MCF 10A (cell line): ENCODE measurements at regions not wholly inside any gene's neighbourhood (a gene's known extent, or its start where the extent isn't known, plus 50 kb on each side); places are given as distances from the start of the nearest gene placed in this dataset.

Experiments used
- BruUV-seq: library from RNA; stranded (reverse); fragments of 400-500 nt; replicated peaks from 2 replicates; lab custom pipeline; 2021; lab: Mats Ljungman, UMichigan
- CTCF ChIA-PET: fragments of 300-600 bp; sonication (Branson Sonifier 250); formaldehyde crosslinking; extraction: SDS; loops from one replicate; lab custom pipeline; 2021; ENCODE audit warnings: antibody characterized with exemption, inconsistent platforms; lab: Yijun Ruan, JAX
- POLR2A ChIA-PET: fragments of 300-600, 350-650 bp; sonication (Branson Sonifier 250); formaldehyde crosslinking; extraction: SDS; loops from one replicate; lab custom pipeline; 2020; ENCODE audit warnings: antibody characterized with exemption, inconsistent platforms; lab: Yijun Ruan, JAX
- DNase-seq: peaks from one replicate; pipeline ENCODE4 v3.0.0-alpha.2; 2018; ENCODE audit not compliant: unreplicated experiment
- H3K27ac Mint-ChIP-seq: one replicate; pipeline ENCODE4 v1.8.0; 2022; ENCODE audit warnings: mild to moderate bottlenecking, low read depth, mixed read lengths; ENCODE audit not compliant: unreplicated experiment
- H3K27me3 Mint-ChIP-seq: one replicate; pipeline ENCODE4 v1.8.0; 2022; ENCODE audit warnings: mixed read lengths; ENCODE audit not compliant: insufficient read depth, unreplicated experiment
- H3K36me3 Mint-ChIP-seq: one replicate; pipeline ENCODE4 v1.8.0; 2022; ENCODE audit warnings: mild to moderate bottlenecking, moderate library complexity, mixed read lengths; ENCODE audit not compliant: insufficient read depth, unreplicated experiment
- H3K4me1 Mint-ChIP-seq: one replicate; pipeline ENCODE4 v1.8.0; 2022; ENCODE audit warnings: mixed read lengths; ENCODE audit not compliant: insufficient read depth, unreplicated experiment
- H3K4me3 Mint-ChIP-seq: one replicate; pipeline ENCODE4 v1.8.0; 2022; ENCODE audit warnings: mild to moderate bottlenecking, moderate library complexity, mixed read lengths; ENCODE audit not compliant: unreplicated experiment
- H3K9me3 Mint-ChIP-seq: one replicate; pipeline ENCODE4 v1.8.0; 2022; ENCODE audit warnings: mixed read lengths; ENCODE audit not compliant: unreplicated experiment
- intact Hi-C: fragments of 100-400 bp; cut with micrococcal nuclease; formaldehyde crosslinking; loops from 2 replicates; pipeline ENCODE4 v1.14.1; 2022
- TF ChIP-seq, protein P1 (sequence below): fragments of 200-600 bp; IDR thresholded peaks from one replicate; pipeline ENCODE4 v1.8.0; 2022; ENCODE audit warnings: antibody characterized with exemption, mild to moderate bottlenecking; ENCODE audit not compliant: unreplicated experiment

DNA sequence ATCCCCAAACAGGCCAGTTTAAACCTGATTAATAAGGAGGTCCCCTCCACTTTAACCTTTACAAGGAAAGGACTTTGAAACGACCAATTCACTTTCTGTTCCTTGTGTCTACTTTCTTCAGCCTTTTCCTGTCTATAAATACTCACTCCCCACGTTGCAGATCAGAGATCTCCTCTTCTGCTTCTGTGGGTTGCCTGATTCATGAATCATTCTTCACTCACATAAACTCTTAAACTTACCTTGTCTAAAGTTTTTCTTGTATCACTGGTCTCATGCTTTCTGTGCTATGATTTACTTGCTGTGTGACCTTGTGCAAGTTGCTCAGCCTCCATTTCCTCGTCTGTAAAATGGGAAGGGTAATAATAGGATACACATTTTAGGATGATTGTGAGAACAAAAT lies 236.1 kb downstream of the QDPR start:
- no peak for DNase-seq
- ChIA-PET CTCF (interaction anchor here (0.5 to 0.6 kb wide), 3 partner anchors 23 to 1496 kb away, joined by 3 to 4 read pairs (median 3); no protein-coding TSS in a partner anchor), POLR2A (no interaction called here)
- Mint-ChIP-seq H3K27ac (no peak overlapping the region), H3K27me3 (peaks cover under 1% of the 10 kb centered on the region), H3K9me3 (no peaks in the 10 kb centered on the region), H3K36me3 (no peaks in the 10 kb centered on the region), H3K4me1 (no peaks in the 10 kb centered on the region), H3K4me3 (no peak overlapping the region)
- no TSS peak for BruUV-seq
- intact Hi-C loops, result no loop called here
- TF ChIP-seq, protein P1, sequence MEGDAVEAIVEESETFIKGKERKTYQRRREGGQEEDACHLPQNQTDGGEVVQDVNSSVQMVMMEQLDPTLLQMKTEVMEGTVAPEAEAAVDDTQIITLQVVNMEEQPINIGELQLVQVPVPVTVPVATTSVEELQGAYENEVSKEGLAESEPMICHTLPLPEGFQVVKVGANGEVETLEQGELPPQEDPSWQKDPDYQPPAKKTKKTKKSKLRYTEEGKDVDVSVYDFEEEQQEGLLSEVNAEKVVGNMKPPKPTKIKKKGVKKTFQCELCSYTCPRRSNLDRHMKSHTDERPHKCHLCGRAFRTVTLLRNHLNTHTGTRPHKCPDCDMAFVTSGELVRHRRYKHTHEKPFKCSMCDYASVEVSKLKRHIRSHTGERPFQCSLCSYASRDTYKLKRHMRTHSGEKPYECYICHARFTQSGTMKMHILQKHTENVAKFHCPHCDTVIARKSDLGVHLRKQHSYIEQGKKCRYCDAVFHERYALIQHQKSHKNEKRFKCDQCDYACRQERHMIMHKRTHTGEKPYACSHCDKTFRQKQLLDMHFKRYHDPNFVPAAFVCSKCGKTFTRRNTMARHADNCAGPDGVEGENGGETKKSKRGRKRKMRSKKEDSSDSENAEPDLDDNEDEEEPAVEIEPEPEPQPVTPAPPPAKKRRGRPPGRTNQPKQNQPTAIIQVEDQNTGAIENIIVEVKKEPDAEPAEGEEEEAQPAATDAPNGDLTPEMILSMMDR, result no peak

DNA sequence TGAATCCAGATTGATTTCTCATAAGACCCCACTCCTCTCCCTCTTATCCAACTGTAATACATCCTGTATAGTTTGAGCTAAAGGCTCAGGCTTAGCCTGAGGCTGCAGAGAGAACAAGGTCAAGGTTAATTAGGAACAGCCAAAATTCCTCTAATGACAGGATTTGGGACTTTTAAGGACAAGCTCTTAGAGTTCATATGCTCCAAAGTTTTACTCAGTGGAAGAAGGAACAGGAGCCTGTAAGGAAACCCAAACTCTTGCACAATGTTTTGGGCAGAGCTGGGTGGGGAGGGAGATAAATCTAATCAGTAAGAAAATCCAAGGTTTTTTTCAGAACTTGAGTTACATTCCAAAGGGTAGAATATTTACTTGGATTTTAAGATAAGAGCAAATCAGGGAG lies 238.8 kb downstream of the QDPR start:
- intact Hi-C loops, result no loop called here
- CTCF ChIA-PET, result interaction anchor here (0.6 to 0.7 kb wide), 2 partner anchors 198 to 1909 kb away, joined by 4 read pairs; no protein-coding TSS in a partner anchor
- DNase-seq, result no peak
- no peaks in the 10 kb centered on the region for H3K9me3 Mint-ChIP-seq
- H3K4me1 Mint-ChIP-seq, result peaks cover 2% of the 10 kb centered on the region
- BruUV-seq, result no TSS peak
- TF ChIP-seq, protein P1, result no peak
- peaks cover 26% of the 10 kb centered on the region for H3K27me3 Mint-ChIP-seq
- H3K4me3 Mint-ChIP-seq, result no peak overlapping the region
- H3K36me3 Mint-ChIP-seq, result no peaks in the 10 kb centered on the region
- H3K27ac Mint-ChIP-seq, result no peak overlapping the region
- POLR2A ChIA-PET, result interaction anchor here (0.5 kb wide), 1 partner anchor 333 kb away, joined by 4 read pairs; no protein-coding TSS in a partner anchor

DNA sequence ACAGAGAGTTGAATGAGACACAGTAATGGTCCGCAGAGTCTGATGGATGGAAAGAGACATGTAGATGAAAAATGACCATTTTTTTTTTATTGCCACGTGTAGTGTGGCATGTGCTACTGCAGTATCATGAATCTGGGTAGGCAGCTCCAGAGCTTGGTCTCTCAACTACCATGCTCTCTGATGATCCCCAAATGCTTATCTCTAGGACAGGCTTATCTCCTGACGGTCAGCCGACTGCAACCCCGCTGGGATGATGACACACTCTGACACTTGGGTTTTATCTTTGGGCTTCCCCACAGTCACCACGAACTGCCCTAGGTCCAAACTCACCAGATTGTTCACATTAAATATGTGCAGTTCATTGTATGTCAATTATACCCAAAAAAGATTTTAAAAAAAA lies 239.7 kb downstream of the QDPR start:
- intact Hi-C loops, result no loop called here
- Mint-ChIP-seq H3K4me3 (no peak overlapping the region), H3K27ac (no peak overlapping the region), H3K27me3 (peaks cover 26% of the 10 kb centered on the region), H3K4me1 (peaks cover 10% of the 10 kb centered on the region), H3K36me3 (no peaks in the 10 kb centered on the region), H3K9me3 (no peaks in the 10 kb centered on the region)
- no TSS peak for BruUV-seq
- CTCF ChIA-PET, result interaction anchor here (0.7 to 1.6 kb wide), 2 partner anchors 10 to 631 kb away, joined by 3 to 8 read pairs; no protein-coding TSS in a partner anchor
- TF ChIP-seq, protein P1, result no peak
- POLR2A ChIA-PET, result no interaction called here
- no peak for DNase-seq

DNA sequence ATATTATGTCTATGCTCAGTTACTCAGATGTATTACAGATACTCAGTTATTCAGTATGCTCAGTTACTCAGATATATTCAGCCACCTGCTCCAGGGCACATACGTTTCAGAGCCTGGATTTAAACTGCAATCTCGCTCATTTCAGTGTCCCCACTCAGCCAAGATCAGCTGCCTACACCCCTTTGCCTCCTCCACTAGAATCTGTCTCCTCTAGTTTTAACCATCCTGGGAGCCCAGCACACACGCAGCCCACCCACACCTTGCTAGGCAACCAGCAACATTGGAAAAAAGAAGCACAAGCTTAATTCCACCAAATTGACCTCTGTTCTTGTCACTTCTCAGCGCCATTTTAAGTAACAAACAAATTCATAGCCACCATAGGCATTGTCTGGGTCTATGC lies 246.2 kb downstream of the QDPR start:
- TF ChIP-seq, protein P1, result no peak
- CTCF ChIA-PET, result interaction anchor here (0.5 to 0.6 kb wide), 2 partner anchors 204 to 382 kb away, joined by 3 read pairs; no protein-coding TSS in a partner anchor
- POLR2A ChIA-PET, result no interaction called here
- BruUV-seq, result no TSS peak
- intact Hi-C loops, result no loop called here
- H3K4me1 Mint-ChIP-seq, result peaks cover 10% of the 10 kb centered on the region
- no peak overlapping the region for H3K4me3 Mint-ChIP-seq
- no peaks in the 10 kb centered on the region for H3K9me3 Mint-ChIP-seq
- H3K27ac Mint-ChIP-seq, result no peak overlapping the region
- DNase-seq, result no peak
- H3K36me3 Mint-ChIP-seq, result no peaks in the 10 kb centered on the region
- peaks cover 24% of the 10 kb centered on the region for H3K27me3 Mint-ChIP-seq
